GM12878 (cell line): ENCODE measurements at regions not wholly inside any gene's neighbourhood (a gene's known extent, or its start where the extent isn't known, plus 50 kb on each side); places are given as distances from the start of the nearest gene placed in this dataset.

Experiments
- ATAC-seq: fragments of 200-7000 bp; cut with Tn5 transposase; 3 replicates; pipeline ENCODE4 v1.9.1; 2020; ENCODE audit warnings: mild to moderate bottlenecking, moderate library complexity
- BruUV-seq: library from RNA; stranded (reverse); fragments of 400-500 nt; replicated peaks from 2 replicates; lab custom pipeline; 2021; lab: Mats Ljungman, UMichigan
- CTCF ChIA-PET: fragments of 300-600 bp; sonication (Branson Sonifier 250); formaldehyde crosslinking; extraction: SDS; loops from one replicate; lab custom pipeline; 2021; ENCODE audit warnings: inconsistent platforms; lab: Yijun Ruan, JAX
- POLR2A ChIA-PET: fragments of 350-600 bp; formaldehyde crosslinking; extraction: SDS; loops from one replicate; lab custom pipeline; 2021; ENCODE audit warnings: inconsistent platforms; lab: Charles Lee
- RAD21 ChIA-PET: fragments of 300-600 bp; sonication (Branson Sonifier 250); formaldehyde crosslinking; loops from one replicate; lab custom pipeline; 2023; ENCODE audit warnings: antibody characterized with exemption; ENCODE audit not compliant: unreplicated experiment; lab: Charles Lee
- SMC1A ChIA-PET: fragments of 300-600 bp; sonication (Branson Sonifier 250); formaldehyde crosslinking; loops from one replicate; lab custom pipeline; 2023; ENCODE audit not compliant: unreplicated experiment, uncharacterized antibody; lab: Charles Lee
- DNase-seq: peaks from one replicate; pipeline ENCODE4 v3.0.0-alpha.2; 2011; ENCODE audit warnings: low read depth, low spot score
- FAIRE-seq: peaks from 3 replicates; lab custom pipeline; 2011; peaks lifted over from hg19 to GRCh38; lab: Jason Lieb, UNC
- H2AFZ ChIP-seq: 2 replicates; pipeline ENCODE4 v1.6.0; 2011; ENCODE audit warnings: low read depth, low read length, control low read depth; ENCODE audit not compliant: control insufficient read depth
- H3K27ac ChIP-seq: 2 replicates; pipeline ENCODE4 v1.5.1; 2011; ENCODE audit warnings: control low read depth; ENCODE audit not compliant: control insufficient read depth, insufficient read depth
- H3K27me3 ChIP-seq, 2 experiments: replicated peaks in 1 of 2; 2 replicates each; pipeline versions ENCODE4 v1.6.0 to v1.6.1; 2011; ENCODE audit warnings: low read length in 1 of 2; ENCODE audit not compliant: control insufficient read depth in 2 of 2, insufficient read depth in 2 of 2
- H3K36me3 ChIP-seq, 2 experiments: 2 replicates each; pipeline ENCODE4 v1.5.1; 2011; ENCODE audit warnings: low read length in 1 of 2; ENCODE audit not compliant: control insufficient read depth in 2 of 2, insufficient read depth in 2 of 2
- H3K4me1 ChIP-seq: 2 replicates; pipeline ENCODE4 v1.6.1; 2011; ENCODE audit warnings: mild to moderate bottlenecking, low read length, moderate library complexity, mixed read lengths; ENCODE audit not compliant: control insufficient read depth, insufficient read depth
- H3K4me2 ChIP-seq: 2 replicates; pipeline ENCODE4 v1.6.0; 2011; ENCODE audit warnings: control low read depth; ENCODE audit not compliant: control insufficient read depth, insufficient read depth
- H3K4me3 ChIP-seq: fragments of 200-600 bp; sonication (generic); 2 replicates; pipeline ENCODE4 v1.5.1; 2016
- H3K79me2 ChIP-seq: 2 replicates; pipeline ENCODE4 v1.6.0; 2011; ENCODE audit warnings: low read length; ENCODE audit not compliant: control insufficient read depth, insufficient read depth
- H3K9ac ChIP-seq: 2 replicates; pipeline ENCODE4 v1.8.0; 2011; ENCODE audit warnings: low read length, control low read depth, mixed read lengths; ENCODE audit not compliant: control insufficient read depth, insufficient read depth
- H3K9me3 ChIP-seq: replicated peaks from 3 replicates; pipeline ENCODE4 v1.5.1; 2011; ENCODE audit warnings: mild to moderate bottlenecking, low read length; ENCODE audit not compliant: control insufficient read depth, insufficient read depth
- H4K20me1 ChIP-seq: 2 replicates; pipeline ENCODE4 v1.6.0; 2011; ENCODE audit not compliant: control insufficient read depth, insufficient read depth
- BCL11A ChIP-seq: IDR thresholded peaks from 2 replicates; pipeline ENCODE4 v1.6.1; 2011; ENCODE audit warnings: low read depth, low read length
- HDGF ChIP-seq: fragments of 450-650 bp; IDR thresholded peaks from 2 replicates; pipeline ENCODE4 v1.6.1; 2016; ENCODE audit warnings: antibody characterized with exemption
- KAT2A ChIP-seq: conservative IDR thresholded peaks from 2 replicates; pipeline ENCODE4 v1.6.1; 2011; ENCODE audit warnings: low read depth, low read length; ENCODE audit not compliant: control insufficient read depth
- SMC3 ChIP-seq: IDR thresholded peaks from 2 replicates; pipeline ENCODE4 v1.6.1; 2011; ENCODE audit warnings: low read length, improper control_type of control experiment, borderline replicate concordance
- WGBS: methylation state at CpG from one replicate; pipeline ENCODE4 v1.1.6; 2016; ENCODE audit warnings: low lambda C conversion rate; ENCODE audit not compliant: insufficient replicate concordance, insufficient coverage; ENCODE audit errors: missing lambda C conversion rate; 5-methylcytosine and 5-hydroxymethylcytosine counted together
- in situ Hi-C: fragments of 300-500 bp; cut with MboI; formaldehyde crosslinking; loops from 9 replicates; pipeline ENCODE4 v1.14.3; 2018; ENCODE audit warnings: mixed read lengths
- intact Hi-C: fragments of 100-400 bp; cut with micrococcal nuclease; formaldehyde crosslinking; loops from one replicate; pipeline ENCODE4 v1.14.2; 2022; ENCODE audit not compliant: unreplicated experiment
- TF ChIP-seq, protein P1 (sequence below): fragments of 450-650 bp; IDR thresholded peaks from 2 replicates; pipeline ENCODE4 v1.6.1; 2016; ENCODE audit warnings: mild to moderate bottlenecking, moderate library complexity, borderline replicate concordance

DNA sequence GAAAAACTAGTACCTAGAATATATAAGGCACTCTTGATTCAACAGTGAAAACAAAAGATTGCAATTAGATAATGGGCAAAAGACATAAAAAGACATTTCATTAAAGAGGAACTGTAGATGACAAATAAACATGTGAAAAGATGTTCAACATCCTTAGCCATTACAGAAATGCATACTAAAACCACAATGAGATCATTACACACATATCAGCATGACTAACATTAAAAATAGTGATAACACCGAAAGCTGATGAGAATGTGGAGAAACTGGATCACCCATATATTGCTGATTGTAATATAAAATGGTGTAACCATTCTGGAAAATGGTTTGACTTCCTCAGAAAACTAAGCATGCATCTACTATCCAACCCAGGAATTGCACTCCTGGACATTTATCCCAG, 340.3 kb downstream of the SEC16B start:
- Histone ChIP-seq H2AFZ (no peak overlapping the region), H3K9me3 (no peaks in the 10 kb centered on the region), H3K4me2 (no peak overlapping the region), H3K4me1 (no peaks in the 10 kb centered on the region), H3K9ac (no peak overlapping the region), H3K36me3 (no peaks in the 10 kb centered on the region), H4K20me1 (no peaks in the 10 kb centered on the region), H3K79me2 (no peaks in the 10 kb centered on the region), H3K27me3 (no peaks in the 10 kb centered on the region), H3K4me3 (no peak overlapping the region), H3K27ac (no peak overlapping the region)
- no TSS peak for BruUV-seq
- ChIA-PET CTCF (no interaction called here), SMC1A (interaction anchor here (0.7 kb wide), 1 partner anchor 60 kb away, joined by 3 read pairs; no protein-coding TSS in a partner anchor), POLR2A (no interaction called here), RAD21 (no interaction called here)
- no peak for TF ChIP-seq SMC3
- no peak for TF ChIP-seq KAT2A
- TF ChIP-seq, protein P1, sequence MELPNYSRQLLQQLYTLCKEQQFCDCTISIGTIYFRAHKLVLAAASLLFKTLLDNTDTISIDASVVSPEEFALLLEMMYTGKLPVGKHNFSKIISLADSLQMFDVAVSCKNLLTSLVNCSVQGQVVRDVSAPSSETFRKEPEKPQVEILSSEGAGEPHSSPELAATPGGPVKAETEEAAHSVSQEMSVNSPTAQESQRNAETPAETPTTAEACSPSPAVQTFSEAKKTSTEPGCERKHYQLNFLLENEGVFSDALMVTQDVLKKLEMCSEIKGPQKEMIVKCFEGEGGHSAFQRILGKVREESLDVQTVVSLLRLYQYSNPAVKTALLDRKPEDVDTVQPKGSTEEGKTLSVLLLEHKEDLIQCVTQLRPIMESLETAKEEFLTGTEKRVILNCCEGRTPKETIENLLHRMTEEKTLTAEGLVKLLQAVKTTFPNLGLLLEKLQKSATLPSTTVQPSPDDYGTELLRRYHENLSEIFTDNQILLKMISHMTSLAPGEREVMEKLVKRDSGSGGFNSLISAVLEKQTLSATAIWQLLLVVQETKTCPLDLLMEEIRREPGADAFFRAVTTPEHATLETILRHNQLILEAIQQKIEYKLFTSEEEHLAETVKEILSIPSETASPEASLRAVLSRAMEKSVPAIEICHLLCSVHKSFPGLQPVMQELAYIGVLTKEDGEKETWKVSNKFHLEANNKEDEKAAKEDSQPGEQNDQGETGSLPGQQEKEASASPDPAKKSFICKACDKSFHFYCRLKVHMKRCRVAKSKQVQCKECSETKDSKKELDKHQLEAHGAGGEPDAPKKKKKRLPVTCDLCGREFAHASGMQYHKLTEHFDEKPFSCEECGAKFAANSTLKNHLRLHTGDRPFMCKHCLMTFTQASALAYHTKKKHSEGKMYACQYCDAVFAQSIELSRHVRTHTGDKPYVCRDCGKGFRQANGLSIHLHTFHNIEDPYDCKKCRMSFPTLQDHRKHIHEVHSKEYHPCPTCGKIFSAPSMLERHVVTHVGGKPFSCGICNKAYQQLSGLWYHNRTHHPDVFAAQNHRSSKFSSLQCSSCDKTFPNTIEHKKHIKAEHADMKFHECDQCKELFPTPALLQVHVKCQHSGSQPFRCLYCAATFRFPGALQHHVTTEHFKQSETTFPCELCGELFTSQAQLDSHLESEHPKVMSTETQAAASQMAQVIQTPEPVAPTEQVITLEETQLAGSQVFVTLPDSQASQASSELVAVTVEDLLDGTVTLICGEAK, result no peak
- no peak for TF ChIP-seq BCL11A
- TF ChIP-seq HDGF, result no peak
- WGBS, result 0% methylated on average over 1 of the region's 1 CpG
- intact Hi-C loops (no loop called here), in situ Hi-C loops (no loop called here)
- ATAC-seq (no peak), FAIRE-seq (no peak), DNase-seq (no peak)
